Endothelial cell of hepatic sinusoid (primary cell): ENCODE measurements at regions not wholly inside any gene's neighbourhood (a gene's known extent, or its start where the extent isn't known, plus 50 kb on each side); places are given as distances from the start of the nearest gene placed in this dataset.

ENCODE experiments used
- in situ Hi-C: cut with HindIII; loops from 2 replicates; pipeline ENCODE4 v1.10.0; 2017; ENCODE audit warnings: low sequenced_read_pairs

- in situ Hi-C loops: no loop called here
Measured at GRCh38 chr2:7281231-7282201, 364.3 kb downstream of the RNF144A start.

GRCh38 chr2:7286120-7286519 lies 368.9 kb downstream of the RNF144A start:
- in situ Hi-C loops: no loop called here

GRCh38 chr2:7288484-7288883 lies 371.3 kb downstream of the RNF144A start:
- in situ Hi-C loops: no loop called here

- in situ Hi-C loops: no loop called here
Measured at GRCh38 chr2:7289697-7290096, 372.5 kb downstream of the RNF144A start.

GRCh38 chr2:7292154-7292691 lies 375.0 kb downstream of the RNF144A start:
- in situ Hi-C loops: no loop called here

GRCh38 chr2:7309582-7309981 lies 392.4 kb downstream of the RNF144A start:
- in situ Hi-C loops: no loop called here

GRCh38 chr2:7324706-7325105 lies 407.5 kb downstream of the RNF144A start:
- in situ Hi-C loops: no loop called here

- in situ Hi-C loops: no loop called here
Measured at GRCh38 chr2:7325186-7325585, 408.0 kb downstream of the RNF144A start.

GRCh38 chr2:7329465-7329864 lies 412.3 kb downstream of the RNF144A start:
- in situ Hi-C loops: no loop called here

GRCh38 chr2:7333189-7333765 lies 416.1 kb downstream of the RNF144A start:
- in situ Hi-C loops: no loop called here

- in situ Hi-C loops: no loop called here
Measured at GRCh38 chr2:7333960-7334493, 416.8 kb downstream of the RNF144A start.

GRCh38 chr2:7338961-7339360 lies 421.7 kb downstream of the RNF144A start:
- in situ Hi-C loops: no loop called here

GRCh38 chr2:7346336-7346735 lies 429.1 kb downstream of the RNF144A start:
- in situ Hi-C loops: no loop called here

GRCh38 chr2:7348761-7349160 lies 431.5 kb downstream of the RNF144A start:
- in situ Hi-C loops: no loop called here

GRCh38 chr2:7352191-7352590 lies 435.0 kb downstream of the RNF144A start:
- in situ Hi-C loops: loop anchor here (5.0 kb wide), 1 partner anchor 35 kb away; no protein-coding TSS in a partner anchor

- in situ Hi-C loops: loop anchor here (5.0 kb wide), 1 partner anchor 36 kb away; no protein-coding TSS in a partner anchor
Measured at GRCh38 chr2:7353571-7353970, 436.4 kb downstream of the RNF144A start.

GRCh38 chr2:7355781-7356180 lies 438.6 kb downstream of the RNF144A start:
- in situ Hi-C loops: no loop called here

- in situ Hi-C loops: no loop called here
Measured at GRCh38 chr2:7356909-7357584, 439.8 kb downstream of the RNF144A start.

- in situ Hi-C loops: no loop called here
Measured at GRCh38 chr2:7357993-7358392, 440.8 kb downstream of the RNF144A start.

GRCh38 chr2:7358865-7359447 lies 441.7 kb downstream of the RNF144A start:
- in situ Hi-C loops: no loop called here

GRCh38 chr2:7363906-7364305 lies 446.7 kb downstream of the RNF144A start:
- in situ Hi-C loops: no loop called here
